ENCODE measurements at regions not wholly inside any gene's neighbourhood (a gene's known extent, or its start where the extent isn't known, plus 50 kb on each side); places are given as distances from the start of the nearest gene placed in this dataset.

GRCh38 chr16:85445779-85446222, 167.3 kb upstream of the GSE1 start:
- WGBS (ENCODE audit: extremely low coverage, insufficient read length, low lambda C conversion rate): no CpG with 5 or more reads among the region's 14 CpGs
- DNase-seq: no peak
- Histone ChIP-seq H3K4me1 (ENCODE audit: insufficient read depth, low read length) (peaks cover 1% of the 10 kb centered on the region; the same call in 1 of the 2 replicates), H2AK5ac (ENCODE audit: insufficient read length, low read length) (no peak overlapping the region), H4K5ac (ENCODE audit: insufficient read length, low read depth, low read length) (no peak overlapping the region), H2BK20ac (ENCODE audit: low read depth, low read length, poor library complexity, severe bottlenecking) (no peak overlapping the region), H2BK120ac (ENCODE audit: low read depth, low read length, poor library complexity, severe bottlenecking) (no peak overlapping the region), H3K4ac (ENCODE audit: low read depth, low read length) (no peak overlapping the region), H3K79me2 (ENCODE audit: insufficient read depth, low read length) (no peaks in the 10 kb centered on the region), H3K56ac (ENCODE audit: insufficient read length, low read depth, low read length) (no peak overlapping the region), H3K23me2 (ENCODE audit: insufficient read length, low read depth, low read length, poor library complexity, severe bottlenecking) (no peaks in the 10 kb centered on the region), H3K27me3 (ENCODE audit: insufficient read depth, low read length) (no peaks in the 10 kb centered on the region), H2BK15ac (ENCODE audit: low read depth, low read length) (no peak overlapping the region), H3K9me3 (ENCODE audit: control insufficient read depth, low read depth, low read length) (no peaks in the 10 kb centered on the region), H2BK12ac (ENCODE audit: insufficient read length, low read depth, low read length) (no peak overlapping the region), H4K8ac (replicated peaks; ENCODE audit: insufficient read length, low read depth, low read length) (no peak overlapping the region), H4K20me1 (ENCODE audit: control insufficient read depth, insufficient read depth, insufficient read length) (peaks cover 6% of the 10 kb centered on the region), H3K14ac (ENCODE audit: insufficient read depth, low read length) (no peak overlapping the region), H3K23ac (ENCODE audit: insufficient read length, low read depth, low read length) (no peak overlapping the region), H2AFZ (ENCODE audit: low read length) (no peak overlapping the region), H2BK5ac (ENCODE audit: insufficient read length, low read length) (no peak overlapping the region), H3K18ac (ENCODE audit: insufficient read length, low read depth, low read length) (no peak overlapping the region), H3K79me1 (ENCODE audit: insufficient read depth, low read depth, low read length, poor library complexity, severe bottlenecking) (no peaks in the 10 kb centered on the region), H4K91ac (ENCODE audit: insufficient read length, low read depth, low read length) (no peak overlapping the region), H3K27ac (ENCODE audit: insufficient read length, low read depth, low read length) (no peak overlapping the region), H3T11ph (ENCODE audit: low read length) (no peak overlapping the region), H3K4me2 (ENCODE audit: insufficient read depth, insufficient read length, low read length) (no peak overlapping the region), H3K9ac (ENCODE audit: extremely low read depth, insufficient read length, low read length) (no peak overlapping the region)
- Mint-ChIP-seq H3K4me3 (no peak overlapping the region), H3K27me3 (ENCODE audit: low read depth) (peaks cover 11% of the 10 kb centered on the region), H3K4me1 (peaks cover 18 to 33% of the 10 kb centered on the region in 2 experiments), H3K27ac (no peak overlapping the region), H3K9me3 (no peaks in the 10 kb centered on the region), H3K36me3 (ENCODE audit: insufficient read depth in 1 of 3, low read depth in 3 of 3) (no peaks in the 10 kb centered on the region; a peak in 2 of 7 replicates)
- TF ChIP-seq, protein P1, sequence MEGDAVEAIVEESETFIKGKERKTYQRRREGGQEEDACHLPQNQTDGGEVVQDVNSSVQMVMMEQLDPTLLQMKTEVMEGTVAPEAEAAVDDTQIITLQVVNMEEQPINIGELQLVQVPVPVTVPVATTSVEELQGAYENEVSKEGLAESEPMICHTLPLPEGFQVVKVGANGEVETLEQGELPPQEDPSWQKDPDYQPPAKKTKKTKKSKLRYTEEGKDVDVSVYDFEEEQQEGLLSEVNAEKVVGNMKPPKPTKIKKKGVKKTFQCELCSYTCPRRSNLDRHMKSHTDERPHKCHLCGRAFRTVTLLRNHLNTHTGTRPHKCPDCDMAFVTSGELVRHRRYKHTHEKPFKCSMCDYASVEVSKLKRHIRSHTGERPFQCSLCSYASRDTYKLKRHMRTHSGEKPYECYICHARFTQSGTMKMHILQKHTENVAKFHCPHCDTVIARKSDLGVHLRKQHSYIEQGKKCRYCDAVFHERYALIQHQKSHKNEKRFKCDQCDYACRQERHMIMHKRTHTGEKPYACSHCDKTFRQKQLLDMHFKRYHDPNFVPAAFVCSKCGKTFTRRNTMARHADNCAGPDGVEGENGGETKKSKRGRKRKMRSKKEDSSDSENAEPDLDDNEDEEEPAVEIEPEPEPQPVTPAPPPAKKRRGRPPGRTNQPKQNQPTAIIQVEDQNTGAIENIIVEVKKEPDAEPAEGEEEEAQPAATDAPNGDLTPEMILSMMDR (conservative IDR thresholded peaks at IDR 0.05): no peak

Data from H9 (cell line).